ENCODE measurements at regions not wholly inside any gene's neighbourhood (a gene's known extent, or its start where the extent isn't known, plus 50 kb on each side); places are given as distances from the start of the nearest gene placed in this dataset.

DNA sequence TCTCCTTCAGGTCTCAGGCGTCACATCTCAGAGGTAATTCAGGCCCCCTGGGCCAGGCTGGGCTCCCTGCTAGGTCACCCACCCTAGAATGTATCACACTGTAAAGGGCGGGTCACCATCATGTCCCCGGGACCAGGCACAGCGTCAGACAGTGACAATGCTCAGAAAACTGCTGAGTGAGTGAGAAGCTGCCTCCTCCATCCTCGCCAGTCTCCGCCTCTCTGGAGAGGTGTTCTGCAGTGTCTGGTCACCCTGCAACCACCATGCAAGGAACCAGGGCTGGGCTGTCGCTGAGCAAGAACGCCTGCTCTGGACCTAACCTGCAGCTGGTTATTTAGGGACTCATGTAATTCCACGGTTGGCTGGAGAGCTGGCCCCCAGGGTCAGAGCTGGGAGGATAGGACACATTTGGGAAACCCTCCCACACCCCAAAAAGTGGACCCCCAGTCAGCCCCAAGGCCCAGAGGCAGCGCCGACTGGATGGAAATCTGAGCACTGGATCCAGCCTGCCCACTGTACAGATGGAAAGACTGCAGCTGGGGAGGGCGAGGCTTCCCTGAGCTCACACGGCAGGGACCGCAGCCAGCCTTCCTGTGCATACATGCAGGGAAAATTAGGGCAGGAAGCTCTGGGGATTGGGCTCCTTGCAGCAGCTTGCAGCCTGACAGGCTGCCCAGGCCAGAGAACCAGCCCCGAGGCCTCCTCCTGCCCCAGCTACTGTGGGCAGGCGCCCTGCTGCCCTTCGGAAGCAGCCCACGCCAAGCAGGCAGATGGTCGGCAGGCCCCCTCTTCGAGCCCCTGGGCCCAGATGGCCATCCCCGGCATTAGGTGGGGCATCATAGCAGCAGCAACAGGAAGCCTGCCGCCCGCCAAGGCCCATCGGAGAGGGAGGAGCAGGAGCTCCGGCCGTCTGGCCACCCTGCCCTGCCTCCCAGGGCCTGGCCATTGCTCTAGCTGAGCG is 105.4 kb upstream of the ZMIZ1 start:
- TF ChIP-seq YY1 (IDR thresholded peaks at IDR 0.05; ENCODE audit: insufficient read depth, insufficient read length) (no peak), SUZ12 (IDR thresholded peaks at IDR 0.05; ENCODE audit: extremely low read depth, insufficient read depth, insufficient read length) (no peak)
